Inflammatory macrophage treated with lipopolysaccharide for 1 hour (primary cell): ENCODE measurements at regions not wholly inside any gene's neighbourhood (a gene's known extent, or its start where the extent isn't known, plus 50 kb on each side); places are given as distances from the start of the nearest gene placed in this dataset.
"Not testable (repeated sequence)": the region's sequence is repeated elsewhere in the genome, so short reads cannot be mapped to it uniquely, and the experiment has no call there.

Experiments
- DNase-seq, 2 donors: peaks; one replicate each; pipeline ENCODE4 v3.0.0-alpha.2; 2020 to 2022

DNA sequence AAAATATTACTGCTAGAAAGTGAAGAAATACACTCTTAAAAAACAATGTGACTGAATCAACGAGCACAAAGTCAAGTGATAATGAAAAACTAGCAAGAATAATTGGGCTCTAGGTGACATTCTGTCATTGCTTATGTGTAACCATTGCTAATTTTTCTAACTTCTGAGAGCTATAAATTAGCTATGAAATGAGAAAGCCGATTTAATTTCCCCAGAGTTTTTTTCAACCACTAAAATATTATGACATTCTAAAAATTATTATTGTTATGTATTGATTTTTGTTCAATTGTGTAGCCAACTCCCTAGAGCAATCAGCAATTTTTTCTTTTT is 458.6 kb upstream of the ATXN8OS start:
- DNase-seq, result no peak

DNA sequence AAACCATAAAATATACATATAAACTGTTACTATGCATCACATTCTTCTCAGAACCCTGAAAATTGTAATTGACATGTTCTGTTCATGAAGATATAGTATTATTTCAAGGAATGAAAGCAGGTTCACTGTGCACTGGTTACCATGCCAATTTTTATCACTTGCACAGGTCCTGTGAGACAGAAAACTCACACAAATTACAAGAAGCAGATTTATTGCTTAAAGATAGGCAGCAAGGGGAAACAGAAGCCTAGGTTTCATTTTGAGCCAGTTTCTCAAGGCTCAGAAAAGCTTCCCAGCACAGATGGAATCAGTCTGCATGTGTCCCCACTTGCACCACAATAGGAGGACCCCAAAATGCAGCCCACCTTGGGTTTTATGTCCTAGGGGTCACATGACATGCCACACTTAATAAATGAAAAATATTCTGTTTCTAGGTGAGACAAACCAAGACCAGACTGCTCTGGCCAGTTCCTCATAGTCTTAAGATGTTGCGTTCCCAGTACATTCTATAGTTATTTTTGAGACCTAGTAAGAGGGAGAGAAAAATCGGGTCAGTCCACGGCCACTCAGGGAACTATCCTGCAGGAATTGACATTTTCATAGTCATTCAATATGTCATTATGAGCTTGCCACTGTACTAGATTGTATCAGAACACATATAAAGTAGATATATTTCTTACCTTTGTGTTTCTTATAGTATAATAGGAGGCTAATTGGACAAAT is 459.1 kb upstream of the ATXN8OS start:
- DNase-seq, result no peak

DNA sequence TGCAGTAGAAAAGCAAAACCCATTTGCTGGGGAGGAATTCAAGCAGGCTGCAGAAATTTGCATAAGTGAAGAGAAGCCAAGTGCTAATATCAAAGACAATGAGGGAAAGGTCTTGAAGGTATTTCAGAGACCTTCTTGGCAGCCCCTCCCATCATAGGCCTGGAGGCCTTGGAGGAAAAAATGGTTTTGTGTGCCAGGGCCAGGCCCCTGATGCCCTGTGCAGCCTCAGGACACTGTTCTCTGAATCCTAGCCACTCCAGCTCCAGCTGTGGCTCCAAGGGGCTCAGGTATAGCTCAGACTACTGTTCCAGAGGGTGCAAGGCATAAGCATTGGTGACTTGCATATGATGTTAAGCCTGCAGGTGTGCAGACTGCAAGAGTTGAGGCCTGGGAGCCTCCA is 463.2 kb upstream of the ATXN8OS start:
- no peak for DNase-seq

- no peak for DNase-seq
Observed at GRCh38 chr13:69641773-69642172, 465.9 kb upstream of the ATXN8OS start.

GRCh38 chr13:69633044-69633443 is 474.6 kb upstream of the ATXN8OS start:
- DNase-seq, result no peak

GRCh38 chr13:69623973-69624372 is 483.7 kb upstream of the ATXN8OS start:
- DNase-seq, result no peak

DNA sequence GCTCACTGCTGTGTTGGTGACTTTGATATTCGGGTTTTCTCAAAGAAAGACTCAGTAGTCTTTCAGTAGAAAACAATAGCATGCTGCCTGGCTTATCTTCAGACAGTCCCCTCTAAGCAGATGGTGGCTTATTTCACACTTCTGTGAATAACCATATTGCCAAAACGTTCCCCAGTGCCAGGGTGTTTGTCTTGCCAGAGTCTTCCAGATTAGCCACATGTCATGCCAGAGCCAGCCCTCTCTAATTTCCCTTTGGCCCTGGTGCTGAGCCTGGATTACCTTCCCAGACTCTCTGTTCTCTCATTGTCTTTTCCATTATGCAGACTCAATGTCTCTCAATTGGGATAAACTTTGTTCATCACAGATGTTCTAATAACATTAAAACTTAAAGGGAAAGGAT is 488.0 kb upstream of the ATXN8OS start:
- DNase-seq, result no peak

DNA sequence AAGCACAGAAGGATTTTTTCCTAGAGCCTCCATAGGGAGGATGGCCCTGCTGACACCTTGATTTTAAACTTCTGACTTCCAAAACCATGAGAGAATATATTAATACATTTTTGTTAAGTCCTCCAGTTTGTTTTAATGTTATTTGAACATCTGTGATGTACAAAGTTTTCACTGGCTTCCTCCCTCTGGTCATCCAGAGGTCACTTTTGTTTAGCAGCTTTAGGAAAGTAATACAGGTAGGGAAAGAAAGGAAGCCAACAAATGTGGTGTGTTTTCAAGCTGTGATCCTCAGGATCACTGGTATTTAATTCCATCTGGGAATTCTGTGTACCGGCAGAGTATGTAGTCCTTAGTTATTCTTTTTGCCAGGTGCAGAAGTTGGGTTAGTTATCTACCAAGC is 488.8 kb upstream of the ATXN8OS start:
- DNase-seq, result no peak

GRCh38 chr13:69618393-69618792 is 489.2 kb upstream of the ATXN8OS start:
- no peak for DNase-seq

- DNase-seq, result no peak
Observed at GRCh38 chr13:69617587-69617986, 490.0 kb upstream of the ATXN8OS start.

DNA sequence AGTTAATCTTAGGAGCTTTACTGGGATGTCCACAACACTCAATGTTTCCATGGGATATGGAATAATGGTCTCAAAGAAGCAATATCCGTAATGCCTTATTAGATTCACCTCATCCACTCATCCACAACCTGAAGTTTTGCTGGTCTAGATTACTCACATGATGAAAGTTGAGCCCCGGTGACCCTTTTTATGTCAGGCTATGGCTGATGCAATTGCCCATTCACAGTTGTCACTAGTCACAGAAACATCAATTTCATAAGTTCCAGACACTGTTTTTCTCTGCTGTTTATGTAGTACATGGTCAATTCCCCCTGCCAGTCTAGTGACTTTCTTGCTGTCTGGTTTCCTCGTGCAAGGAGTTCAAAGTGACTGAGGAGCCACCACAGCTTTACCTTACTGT is 491.2 kb upstream of the ATXN8OS start:
- DNase-seq, result no peak

- DNase-seq, result not testable (repeated sequence)
Observed at GRCh38 chr13:69615055-69615454, 492.6 kb upstream of the ATXN8OS start.

GRCh38 chr13:69604698-69605097 is 502.9 kb upstream of the ATXN8OS start:
- DNase-seq, result no peak

GRCh38 chr13:69603144-69603853 is 504.3 kb upstream of the ATXN8OS start:
- no peak for DNase-seq

GRCh38 chr13:69601661-69602060 is 506.0 kb upstream of the ATXN8OS start:
- DNase-seq, result no peak

DNA sequence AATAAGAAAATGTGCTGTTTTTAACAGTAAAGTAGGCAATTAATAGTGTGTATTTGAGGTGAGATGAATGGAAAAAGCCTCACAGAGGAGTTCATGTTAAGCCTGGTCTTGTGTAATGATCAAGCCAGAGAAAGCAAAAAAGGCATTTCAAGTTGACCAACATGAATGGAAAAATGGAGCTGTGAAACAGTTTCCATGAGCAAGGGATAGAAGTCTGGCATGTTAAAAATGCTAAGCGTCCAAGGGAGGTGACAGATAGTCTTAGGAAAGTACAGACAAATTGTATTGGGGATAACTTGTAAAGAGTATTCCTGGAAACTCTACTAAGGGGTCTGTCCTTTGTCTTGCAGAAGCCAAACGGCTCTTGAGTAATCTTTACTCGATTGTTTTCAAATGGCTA is 506.8 kb upstream of the ATXN8OS start:
- no peak for DNase-seq

- no peak for DNase-seq
Observed at GRCh38 chr13:69597088-69597487, 510.5 kb upstream of the ATXN8OS start.

GRCh38 chr13:69595181-69595580 is 512.4 kb upstream of the ATXN8OS start:
- no peak for DNase-seq

- no peak for DNase-seq
Observed at GRCh38 chr13:69591437-69591836, 516.2 kb upstream of the ATXN8OS start.

GRCh38 chr13:69589531-69590235 is 517.9 kb upstream of the ATXN8OS start:
- no peak for DNase-seq

- DNase-seq, result no peak
Observed at GRCh38 chr13:69585656-69586055, 522.0 kb upstream of the ATXN8OS start.

GRCh38 chr13:69580255-69580654 is 527.4 kb upstream of the ATXN8OS start:
- DNase-seq, result no peak

- DNase-seq, result no peak
Observed at GRCh38 chr13:69579351-69579750, 528.3 kb upstream of the ATXN8OS start.
